Hypothalamus (tissue), 51 donors: ENCODE measurements at regions not wholly inside any gene's neighbourhood (a gene's known extent, or its start where the extent isn't known, plus 50 kb on each side); places are given as distances from the start of the nearest gene placed in this dataset.
"Not testable (repeated sequence)": the region's sequence is repeated elsewhere in the genome, so short reads cannot be mapped to it uniquely, and the experiment has no call there.

Experiments used
- DNase-seq, 51 donors: peaks; one replicate each; lab custom pipeline; 2025; lab: John Stamatoyannopoulos, UW

DNA sequence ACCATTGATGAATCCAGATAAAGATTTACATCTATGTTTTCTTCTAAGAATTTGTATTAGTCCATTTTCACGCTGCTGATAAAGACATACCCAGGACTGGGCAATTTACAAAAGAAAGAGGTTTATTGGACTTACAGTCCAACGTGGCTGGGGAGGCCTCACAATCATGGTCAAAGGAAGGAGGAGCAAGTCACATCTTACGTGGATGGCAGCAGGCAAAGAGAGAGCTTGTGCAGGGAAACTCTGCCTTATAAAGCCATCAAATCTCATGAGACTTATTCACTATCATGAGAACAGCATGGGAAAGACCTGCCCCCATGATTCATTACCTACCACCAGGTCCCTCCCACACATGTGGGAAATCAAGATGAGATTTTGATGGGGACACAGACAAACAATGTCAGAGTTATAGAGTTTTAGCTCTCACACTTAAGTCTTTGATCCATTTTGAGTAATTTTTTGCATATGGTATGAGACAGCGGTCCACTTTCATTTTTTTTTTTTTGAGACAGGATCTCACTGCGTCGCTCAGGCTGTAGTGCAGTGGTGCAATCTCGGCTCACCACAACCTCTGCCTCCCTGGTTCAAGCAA, 53.5 kb upstream of the JADE2 start:
- DNase-seq, result not testable (repeated sequence)

DNA sequence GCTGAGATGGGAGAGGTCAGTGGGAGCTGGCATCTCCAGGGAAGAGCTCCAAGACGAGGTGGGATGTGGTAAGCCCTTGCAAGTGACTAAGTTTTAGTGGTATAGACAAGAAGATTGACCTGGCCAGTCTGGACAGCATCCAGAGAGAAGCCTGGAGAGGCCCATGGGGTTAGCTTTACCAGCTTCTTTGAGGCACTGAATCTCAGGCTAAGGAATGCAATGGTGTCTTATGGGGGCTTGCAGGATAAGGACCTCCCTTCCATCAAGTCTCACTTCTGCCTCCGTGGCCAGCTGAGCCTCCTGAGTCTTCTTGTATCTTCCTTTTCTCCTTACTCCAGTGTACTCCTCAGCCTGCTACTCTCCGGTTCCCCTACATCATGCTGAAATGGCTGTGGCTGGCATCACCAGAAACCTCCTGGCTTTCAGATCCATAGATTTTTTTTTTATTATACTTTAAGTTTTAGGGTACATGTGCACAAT, 56.5 kb upstream of the JADE2 start:
- no peak for DNase-seq

DNA sequence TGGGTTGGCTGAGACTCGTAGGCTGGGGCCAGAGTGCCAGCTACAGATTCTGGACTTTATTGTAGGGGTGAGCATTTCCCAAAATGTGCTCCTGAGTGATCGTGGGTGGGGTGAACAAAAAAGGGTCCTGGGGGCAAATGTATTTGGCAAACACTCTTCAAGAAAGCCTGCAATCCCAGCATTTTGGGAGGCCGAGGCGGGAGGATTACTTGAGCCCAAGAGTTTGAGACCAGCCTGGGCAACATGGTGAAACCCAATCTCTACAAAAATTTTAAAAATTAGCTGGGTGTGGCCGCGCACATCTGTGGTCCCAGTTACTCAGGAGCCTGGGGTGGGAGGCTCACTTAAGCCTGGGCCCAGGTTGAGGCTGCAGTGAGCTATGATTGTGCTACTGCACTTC, 55.5 kb upstream of the CDKN2AIPNL start:
- DNase-seq, result no peak

DNA sequence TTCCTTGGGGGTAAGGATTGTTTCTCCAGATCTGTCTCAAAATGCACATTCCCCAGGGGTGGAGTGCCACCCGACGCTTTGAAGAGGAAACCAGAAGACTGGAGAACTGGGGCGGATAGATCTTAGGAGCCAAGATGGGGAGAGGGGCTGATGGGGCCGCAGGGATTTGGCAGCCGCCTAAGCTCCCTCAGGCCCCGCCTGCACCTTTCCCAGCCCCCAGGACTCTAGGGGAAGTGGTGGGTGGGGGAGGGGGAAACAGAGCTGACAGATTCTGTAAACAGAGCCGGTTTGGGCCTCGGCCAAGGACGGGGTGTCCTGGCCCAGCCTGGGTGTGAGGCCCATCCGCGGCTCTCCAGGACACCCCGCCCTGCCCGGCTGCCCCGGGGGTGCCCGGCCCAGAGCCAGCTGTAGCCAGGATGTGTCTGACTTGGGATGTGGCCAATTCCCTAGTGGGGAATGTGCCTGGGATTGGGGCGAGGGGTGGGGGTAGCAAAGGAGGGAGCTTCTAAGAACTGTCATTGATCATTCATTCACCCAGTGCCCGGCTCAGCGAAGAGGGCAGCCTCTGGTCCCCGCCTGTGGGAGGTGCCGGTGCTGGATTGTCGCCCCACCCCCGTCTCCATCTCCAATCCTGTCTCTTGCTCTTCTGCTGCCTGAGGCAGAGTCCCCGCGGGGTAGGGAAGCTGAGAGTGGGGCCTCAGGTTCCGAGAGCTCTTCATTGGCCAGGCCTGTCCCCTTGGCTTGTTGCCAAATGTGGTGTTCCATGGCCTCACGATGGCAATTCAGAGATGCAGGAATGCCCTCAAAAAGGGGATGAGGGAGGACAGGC, 54.8 kb upstream of the CDKN2AIPNL start:
- DNase-seq, result peak in 50 of 51 donors; percentile 26 to 96 (median 77)

DNA sequence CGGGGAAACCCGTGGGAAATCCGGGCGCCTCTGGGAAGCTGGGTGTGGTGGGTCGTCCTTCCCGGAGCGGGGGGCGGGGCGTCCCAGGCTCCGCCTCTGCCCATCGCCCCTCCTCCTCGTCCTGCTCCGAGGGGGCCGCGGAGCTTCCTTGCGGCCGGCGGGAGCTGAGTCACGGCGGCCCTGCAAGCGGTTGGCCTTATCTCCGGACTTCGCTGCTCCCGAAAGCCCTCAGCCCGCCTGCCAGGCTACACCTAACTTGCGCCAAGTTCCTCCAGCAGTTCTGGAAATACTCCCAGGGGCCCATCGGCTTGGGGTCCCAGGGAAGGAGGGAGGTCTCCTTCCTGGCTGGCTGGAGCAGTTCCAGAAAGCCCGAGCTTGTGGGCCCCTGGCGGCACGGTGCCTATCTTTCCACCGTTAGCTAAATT, 54.1 kb upstream of the CDKN2AIPNL start:
- peak in 48 of 51 donors; percentile 10 to 90 (median 48) for DNase-seq

DNA sequence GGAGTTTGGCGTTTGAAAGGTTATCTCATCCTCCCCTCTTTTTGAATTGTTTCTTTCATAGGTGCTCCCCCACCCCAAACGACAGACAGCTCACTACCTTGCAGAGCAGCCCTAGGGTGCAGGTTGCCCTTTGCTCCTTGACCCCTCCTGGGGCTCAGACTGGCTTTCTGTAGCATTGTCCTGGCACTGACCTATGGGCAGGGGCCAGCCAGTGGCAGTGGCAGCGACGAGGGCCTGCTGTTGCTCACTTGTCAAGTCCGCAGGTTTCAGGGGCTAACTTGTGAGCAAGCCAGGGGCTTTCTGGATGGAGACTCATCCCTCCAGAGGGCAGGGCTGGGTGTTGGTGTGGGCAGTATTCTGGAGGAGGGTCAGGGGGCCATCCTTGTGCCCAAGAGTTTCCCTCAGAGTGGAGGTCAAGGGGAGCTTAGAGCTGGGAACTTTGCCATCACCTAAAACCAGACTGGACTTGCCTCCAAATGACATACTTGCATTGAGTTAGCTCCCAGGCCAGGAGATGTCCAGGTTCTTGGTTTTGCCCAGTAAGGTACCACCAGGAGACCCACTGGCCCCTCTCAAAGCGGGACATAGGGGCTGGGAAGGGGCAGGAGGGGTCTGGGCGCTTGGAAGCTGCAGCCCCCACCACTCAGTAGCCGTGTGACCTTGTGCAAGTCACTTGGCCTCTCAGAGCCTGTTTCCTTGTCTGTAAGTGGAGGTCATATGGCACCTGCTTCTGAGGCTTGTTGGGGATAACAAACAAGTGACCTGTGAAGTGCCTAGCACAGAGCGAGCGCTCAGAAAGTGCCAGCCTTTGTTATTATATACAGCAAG, 53.5 kb upstream of the CDKN2AIPNL start:
- peak in 1 of 51 donors; percentile 39 for DNase-seq

DNA sequence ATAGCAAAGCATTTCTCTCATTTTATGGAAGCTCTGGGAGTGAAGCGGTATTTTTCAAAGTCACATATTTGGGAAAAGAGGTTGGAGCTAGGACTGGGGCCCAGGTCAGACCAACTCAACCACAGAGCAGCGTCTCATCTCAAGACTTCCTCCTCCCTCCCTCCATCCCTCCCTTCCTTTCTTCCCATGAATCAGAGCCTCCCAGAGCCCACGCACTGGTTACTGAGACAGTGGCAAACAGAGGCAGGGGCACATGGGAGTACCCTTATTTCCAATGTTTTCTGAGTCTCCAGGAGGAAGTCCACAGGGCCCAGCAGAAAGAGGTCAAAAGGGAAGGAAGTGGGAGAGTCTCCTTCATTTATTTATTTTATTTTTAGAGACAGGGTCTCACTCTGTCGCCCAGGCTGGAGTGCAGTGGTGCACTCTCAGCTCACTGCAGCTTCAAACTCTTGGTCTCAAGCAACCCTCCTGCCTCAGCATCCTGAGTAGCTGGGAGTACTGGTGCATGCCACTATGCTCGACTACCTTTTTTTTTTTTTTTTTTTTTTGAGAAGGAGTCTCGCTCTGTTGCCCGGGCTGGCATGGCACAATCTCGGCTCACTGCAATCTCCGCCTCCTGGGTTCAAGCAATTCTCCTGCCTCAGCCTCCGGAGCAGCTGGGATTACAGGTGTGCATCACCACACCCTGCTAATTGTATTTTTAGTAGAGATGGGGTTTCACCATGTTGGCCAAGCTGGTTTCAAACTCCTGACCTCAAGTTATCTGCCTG, 52.5 kb upstream of the CDKN2AIPNL start:
- DNase-seq, result no peak

DNA sequence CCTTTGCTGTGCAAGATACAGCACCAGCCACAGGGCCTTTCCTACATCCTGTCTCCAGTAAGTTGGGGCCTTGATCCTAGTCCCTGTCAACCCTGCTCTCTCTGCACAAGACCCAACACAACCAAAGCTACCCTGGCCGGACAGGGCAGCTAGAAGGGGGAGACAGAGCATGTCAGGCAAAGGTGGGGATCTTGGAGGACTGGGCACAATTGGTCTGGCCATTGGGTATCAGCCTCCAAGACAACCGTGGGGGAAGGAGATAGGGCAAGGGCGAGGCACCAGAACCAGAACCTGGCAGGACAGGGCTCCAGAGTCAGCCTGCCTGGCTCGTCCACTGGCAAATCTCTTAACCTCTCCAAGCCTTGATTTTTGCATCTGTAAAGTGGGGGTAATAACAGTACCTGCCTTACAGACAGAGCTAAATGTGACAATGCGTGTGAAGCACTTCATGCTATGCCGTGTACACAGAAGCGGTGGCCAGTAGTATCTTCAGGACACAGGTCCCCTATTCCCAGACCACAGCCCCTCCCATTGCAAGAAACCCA, 51.6 kb upstream of the CDKN2AIPNL start:
- no peak for DNase-seq

DNA sequence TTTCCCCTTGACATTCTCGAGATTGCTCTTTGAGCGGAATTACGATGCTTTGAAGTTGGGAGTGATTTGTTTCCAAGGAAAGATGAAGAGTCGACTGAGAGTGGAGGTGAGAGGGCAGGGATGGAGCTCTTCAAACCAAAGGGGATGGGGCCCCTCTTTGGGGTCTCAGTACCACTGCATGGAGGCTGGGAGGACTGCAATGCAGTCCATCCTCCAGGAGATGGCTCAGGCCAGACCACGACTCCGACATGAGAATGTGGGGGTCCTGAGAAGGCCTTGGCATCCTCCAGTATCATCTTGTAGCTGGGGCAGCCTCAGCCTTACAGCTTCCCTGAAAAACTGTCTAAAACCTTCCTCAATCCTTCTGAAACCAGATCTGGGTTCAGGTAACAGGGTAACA, 51.1 kb upstream of the CDKN2AIPNL start:
- no peak for DNase-seq

DNA sequence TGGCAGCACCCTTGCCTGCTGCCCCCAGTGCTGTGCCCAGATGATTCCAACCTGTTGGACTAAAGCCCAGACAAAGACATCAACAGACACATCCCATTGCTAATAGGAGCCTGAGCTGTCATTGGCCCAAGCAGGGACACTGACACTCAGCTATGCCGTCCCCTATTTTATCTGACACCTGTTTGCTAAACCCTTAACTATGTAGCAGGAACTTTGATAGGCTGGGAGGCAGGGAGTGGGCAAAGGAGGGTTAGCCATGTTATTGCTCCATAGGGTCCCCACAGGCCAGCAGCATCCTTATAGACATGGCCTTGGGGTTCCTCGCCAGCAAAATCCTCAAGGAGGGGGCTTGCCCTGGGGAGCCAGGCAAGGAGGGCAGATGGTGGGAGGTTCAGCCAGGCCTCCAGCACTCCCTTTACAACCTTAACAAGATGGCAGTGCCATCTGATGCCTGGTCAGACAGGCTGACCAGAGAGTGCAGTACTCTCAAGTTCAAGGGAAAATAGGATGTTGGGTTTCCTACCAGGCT, 50.4 kb upstream of the CDKN2AIPNL start:
- no peak for DNase-seq
